Stimulated activated CD8-positive, alpha-beta memory T cell treated with anti-CD3 and anti-CD28 coated beads, Interleukin-15, amount 100 ng/mL, for 24 hours (primary cell): ENCODE measurements at regions not wholly inside any gene's neighbourhood (a gene's known extent, or its start where the extent isn't known, plus 50 kb on each side); places are given as distances from the start of the nearest gene placed in this dataset.
"Not testable (repeated sequence)": the region's sequence is repeated elsewhere in the genome, so short reads cannot be mapped to it uniquely, and the experiment has no call there.

Experiments used
- DNase-seq: peaks from one replicate; pipeline ENCODE4 v3.0.0-alpha.2; 2020; ENCODE audit warnings: low read depth

GRCh38 chr2:126228531-126228930 is 427.4 kb upstream of the GYPC start:
- no peak for DNase-seq

GRCh38 chr2:126238251-126238650 is 417.7 kb upstream of the GYPC start:
- no peak for DNase-seq

GRCh38 chr2:126239320-126239955 is 416.5 kb upstream of the GYPC start:
- DNase-seq: no peak

- no peak for DNase-seq
Measured at GRCh38 chr2:126241001-126241400, 415.0 kb upstream of the GYPC start.

- DNase-seq: no peak
Measured at GRCh38 chr2:126241411-126241810, 414.5 kb upstream of the GYPC start.

GRCh38 chr2:126244937-126245336 is 411.0 kb upstream of the GYPC start:
- no peak for DNase-seq

- no peak for DNase-seq
Measured at GRCh38 chr2:126253669-126254068, 402.3 kb upstream of the GYPC start.

GRCh38 chr2:126264625-126265024 is 391.3 kb upstream of the GYPC start:
- no peak for DNase-seq

- no peak for DNase-seq
Measured at GRCh38 chr2:126269911-126270310, 386.0 kb upstream of the GYPC start.

- DNase-seq: no peak
Measured at GRCh38 chr2:126270587-126270986, 385.4 kb upstream of the GYPC start.

GRCh38 chr2:126272401-126272800 is 383.6 kb upstream of the GYPC start:
- no peak for DNase-seq

GRCh38 chr2:126275098-126275497 is 380.9 kb upstream of the GYPC start:
- DNase-seq: no peak

GRCh38 chr2:126276268-126276667 is 379.7 kb upstream of the GYPC start:
- not testable (repeated sequence) for DNase-seq

GRCh38 chr2:126288362-126288761 is 367.6 kb upstream of the GYPC start:
- no peak for DNase-seq

GRCh38 chr2:126293962-126294361 is 362.0 kb upstream of the GYPC start:
- DNase-seq: not testable (repeated sequence)

GRCh38 chr2:126299469-126299976 is 356.4 kb upstream of the GYPC start:
- DNase-seq: no peak

- DNase-seq: no peak
Measured at GRCh38 chr2:126300348-126300747, 355.6 kb upstream of the GYPC start.

GRCh38 chr2:126302043-126302442 is 353.9 kb upstream of the GYPC start:
- no peak for DNase-seq

GRCh38 chr2:126303113-126303512 is 352.8 kb upstream of the GYPC start:
- no peak for DNase-seq

GRCh38 chr2:126304154-126304553 is 351.8 kb upstream of the GYPC start:
- no peak for DNase-seq

- DNase-seq: no peak
Measured at GRCh38 chr2:126306539-126306938, 349.4 kb upstream of the GYPC start.

- no peak for DNase-seq
Measured at GRCh38 chr2:126307740-126308139, 348.2 kb upstream of the GYPC start.

GRCh38 chr2:126309185-126309584 is 346.8 kb upstream of the GYPC start:
- no peak for DNase-seq

- DNase-seq: no peak
Measured at GRCh38 chr2:126312579-126312978, 343.4 kb upstream of the GYPC start.
